ENCODE measurements at regions not wholly inside any gene's neighbourhood (a gene's known extent, or its start where the extent isn't known, plus 50 kb on each side); places are given as distances from the start of the nearest gene placed in this dataset.
A peak's percentile ranks its signal among the peaks of the same experiment; 100 is the strongest.
"Not testable (repeated sequence)": the region's sequence is repeated elsewhere in the genome, so short reads cannot be mapped to it uniquely, and the experiment has no call there.

GRCh38 chr2:228782281-228782680 is 488.8 kb downstream of the PID1 start:
- DNase-seq = no peak

DNA sequence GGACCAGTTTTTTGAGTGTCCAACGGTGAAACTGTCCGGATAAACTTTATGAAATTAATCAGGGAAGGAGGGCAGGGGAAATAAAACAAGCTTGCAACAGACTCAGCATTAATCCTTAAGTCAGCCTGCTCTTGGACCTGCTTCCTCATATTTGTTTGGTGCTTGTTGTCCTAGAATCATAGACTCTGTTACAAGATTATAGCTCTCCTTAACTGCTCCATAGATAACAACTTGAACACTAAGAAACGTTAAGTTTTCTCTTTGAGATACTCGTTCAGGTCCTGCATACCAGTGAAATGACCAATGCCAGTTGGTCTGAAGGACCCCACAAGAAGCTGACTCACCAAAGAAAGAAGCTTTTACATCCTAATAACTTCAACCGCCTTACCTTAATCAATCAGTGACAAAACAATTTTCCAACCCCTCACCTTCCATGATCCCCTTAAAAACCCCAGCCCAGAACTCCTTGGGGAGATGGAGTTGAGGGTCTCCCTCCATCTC is 493.2 kb downstream of the PID1 start:
- no peak for DNase-seq

DNA sequence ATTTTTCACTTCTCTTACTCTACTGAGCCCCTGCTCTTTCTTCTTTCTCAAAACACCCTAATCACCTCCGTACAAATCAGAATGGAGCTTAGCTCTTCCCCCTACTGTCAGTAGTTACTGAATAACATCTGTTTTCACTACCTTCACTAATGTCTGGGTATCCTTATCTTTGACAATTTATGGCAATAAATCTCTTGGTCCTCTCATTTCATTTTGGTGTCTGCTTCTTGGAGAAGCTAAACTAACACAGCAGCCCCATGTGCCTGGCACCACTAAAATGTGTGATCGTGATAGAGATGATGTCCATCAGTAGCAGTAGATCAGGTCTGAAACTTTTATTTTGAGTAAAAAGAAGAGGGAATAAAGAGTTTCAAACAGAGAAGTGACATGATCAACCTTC is 496.5 kb downstream of the PID1 start:
- no peak for DNase-seq

- DNase-seq = no peak
Observed at GRCh38 chr2:228771774-228772173, 499.3 kb downstream of the PID1 start.

DNA sequence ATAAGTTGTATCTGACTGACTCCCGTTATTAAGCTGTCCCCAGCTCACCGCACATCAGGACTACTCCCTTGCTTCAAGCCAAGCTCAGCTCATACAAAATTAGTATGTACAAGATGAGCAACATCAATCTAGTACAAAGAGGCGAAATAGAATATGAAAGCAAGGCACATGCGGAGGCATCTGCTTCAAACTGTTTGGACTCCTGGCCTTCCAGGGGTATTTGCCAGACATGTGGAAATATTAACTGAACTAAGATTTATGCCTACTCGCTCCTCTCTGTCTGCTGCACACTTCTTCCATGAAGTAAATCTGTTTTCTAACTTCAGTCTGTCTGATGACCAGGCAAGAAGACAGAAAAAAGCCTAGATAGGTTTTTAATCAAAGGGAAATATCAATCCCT is 499.8 kb downstream of the PID1 start:
- no peak for DNase-seq

GRCh38 chr2:228768818-228769217 is 502.3 kb downstream of the PID1 start:
- no peak for DNase-seq

DNA sequence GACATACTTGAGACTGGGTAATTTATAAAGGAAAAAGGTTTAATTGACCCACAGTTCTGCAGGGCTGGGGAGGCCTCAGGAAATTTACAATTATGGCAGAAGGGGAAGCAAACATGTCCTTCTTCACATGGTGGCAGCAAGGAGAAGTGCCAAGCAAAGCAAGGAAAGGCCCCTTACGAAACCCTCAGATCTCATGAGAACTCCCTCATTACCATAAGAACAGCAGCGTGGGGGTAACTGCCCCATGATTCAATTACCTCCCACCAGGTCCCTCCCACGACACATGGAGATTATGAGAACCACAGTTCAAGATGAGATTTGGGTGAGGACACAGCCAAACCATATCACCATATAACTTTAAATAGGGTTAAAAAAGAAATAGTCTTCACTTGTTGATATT is 502.9 kb downstream of the PID1 start:
- DNase-seq = not testable (repeated sequence)

- no peak for DNase-seq
Observed at GRCh38 chr2:228767196-228767595, 503.9 kb downstream of the PID1 start.

DNA sequence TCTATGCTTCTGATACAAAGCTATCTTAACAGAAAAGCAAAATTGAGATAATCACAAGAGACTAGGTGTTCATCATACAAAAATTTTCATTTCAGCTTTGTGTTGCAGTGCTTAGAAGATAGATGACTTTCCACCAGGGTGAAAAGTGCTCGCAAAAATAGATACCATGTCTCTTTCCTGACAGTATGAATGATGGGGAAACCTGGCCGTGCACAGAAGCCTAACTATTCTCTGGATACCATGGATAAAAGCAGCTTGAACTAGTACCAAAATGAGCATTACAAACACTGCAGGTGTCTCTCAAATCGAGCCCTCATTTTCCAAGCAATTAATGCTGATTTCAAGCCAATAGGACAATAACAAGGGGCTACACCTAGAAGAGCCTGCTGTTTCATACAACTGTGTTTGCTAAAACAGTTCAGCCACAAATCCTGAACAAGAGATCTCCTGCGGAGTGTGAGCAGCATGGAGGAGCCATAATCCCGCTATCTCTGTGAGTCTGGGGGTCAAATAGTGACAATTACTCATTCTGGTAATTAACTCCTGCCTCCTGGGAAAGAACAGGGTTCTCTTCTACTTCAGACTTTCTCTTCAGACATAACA is 507.6 kb downstream of the PID1 start:
- DNase-seq = peak; percentile 90

- DNase-seq = peak; percentile 63
Observed at GRCh38 chr2:228762565-228762964, 508.5 kb downstream of the PID1 start.

DNA sequence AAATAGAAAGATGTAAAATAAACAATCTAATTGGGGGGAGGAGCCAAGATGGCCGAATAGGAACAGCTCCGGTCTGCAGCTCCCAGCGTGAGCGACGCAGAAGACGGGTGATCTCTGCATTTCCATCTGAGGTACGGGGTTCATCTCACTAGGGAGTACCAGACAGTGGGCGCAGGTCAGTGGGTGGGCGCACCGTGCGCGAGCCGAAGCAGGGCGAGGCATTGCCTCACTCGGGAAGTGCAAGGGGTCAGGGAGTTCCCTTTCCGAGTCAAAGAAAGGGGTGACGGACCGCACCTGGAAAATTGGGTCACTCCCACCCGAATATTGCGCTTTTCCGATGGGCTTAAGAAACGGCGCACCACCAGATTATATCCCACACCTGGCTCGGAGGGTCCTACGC is 515.4 kb downstream of the PID1 start:
- DNase-seq = not testable (repeated sequence)

GRCh38 chr2:228747483-228747882 is 523.6 kb downstream of the PID1 start:
- no peak for DNase-seq

GRCh38 chr2:228738671-228739380 is 532.3 kb downstream of the PID1 start:
- DNase-seq = no peak

DNA sequence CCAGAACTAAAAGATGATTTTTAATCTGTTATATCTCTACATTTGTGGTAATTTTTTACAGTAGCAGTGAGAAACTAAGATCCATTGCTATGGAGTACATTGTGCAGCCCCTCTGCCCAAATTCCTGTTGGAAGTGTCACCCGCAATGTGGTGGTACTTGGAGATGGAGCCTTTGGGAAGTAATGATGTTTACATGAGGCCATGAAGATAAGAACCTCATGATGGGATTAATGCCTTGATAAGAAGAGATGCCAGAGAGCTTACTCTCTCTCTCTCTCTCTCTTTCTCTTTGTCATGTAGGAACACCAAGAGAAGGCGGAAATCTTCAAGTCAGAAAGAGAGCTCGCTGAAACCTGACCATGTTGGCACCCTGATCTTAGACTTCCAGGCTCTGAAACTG is 535.4 kb downstream of the PID1 start:
- no peak for DNase-seq

- DNase-seq = no peak
Observed at GRCh38 chr2:228731517-228731916, 539.6 kb downstream of the PID1 start.

DNA sequence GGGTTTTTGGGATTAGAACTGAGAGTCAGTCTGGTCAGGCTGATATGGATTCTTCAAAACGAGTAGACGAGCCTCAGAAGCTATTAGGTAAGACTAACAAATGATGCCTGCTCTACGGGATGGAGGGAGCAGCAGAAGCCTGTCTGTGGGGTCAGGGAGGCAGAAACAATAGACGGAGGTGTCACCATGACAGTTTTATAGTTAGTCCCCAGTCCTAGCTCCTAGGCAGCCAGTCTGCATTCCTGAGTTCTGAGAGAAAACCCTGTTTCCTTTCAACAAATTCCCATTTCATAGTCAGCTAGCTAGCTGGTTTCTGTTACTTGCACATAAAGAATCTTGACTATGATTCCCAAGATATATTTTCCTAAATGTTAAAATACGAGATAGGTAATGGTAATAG is 542.1 kb downstream of the PID1 start:
- no peak for DNase-seq

DNA sequence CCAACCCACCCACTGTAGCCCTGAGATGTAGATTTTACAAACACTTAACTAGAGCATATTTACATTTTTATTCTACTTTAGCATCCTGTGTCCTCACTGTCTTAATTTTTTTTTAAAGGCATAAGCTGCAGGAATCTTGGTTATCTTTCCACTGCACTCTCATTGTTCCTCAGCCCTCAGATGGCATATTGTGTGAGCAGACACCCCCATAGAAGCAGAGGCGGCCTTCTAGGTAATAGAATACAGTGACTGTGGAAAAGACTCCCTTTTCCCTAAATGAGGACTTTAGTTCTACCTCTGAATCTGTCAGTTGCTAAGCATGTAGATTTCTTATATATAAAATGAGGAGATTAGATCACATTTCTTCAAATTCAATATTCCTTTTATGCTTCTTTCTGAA is 543.5 kb upstream of the SPHKAP start:
- DNase-seq = no peak

DNA sequence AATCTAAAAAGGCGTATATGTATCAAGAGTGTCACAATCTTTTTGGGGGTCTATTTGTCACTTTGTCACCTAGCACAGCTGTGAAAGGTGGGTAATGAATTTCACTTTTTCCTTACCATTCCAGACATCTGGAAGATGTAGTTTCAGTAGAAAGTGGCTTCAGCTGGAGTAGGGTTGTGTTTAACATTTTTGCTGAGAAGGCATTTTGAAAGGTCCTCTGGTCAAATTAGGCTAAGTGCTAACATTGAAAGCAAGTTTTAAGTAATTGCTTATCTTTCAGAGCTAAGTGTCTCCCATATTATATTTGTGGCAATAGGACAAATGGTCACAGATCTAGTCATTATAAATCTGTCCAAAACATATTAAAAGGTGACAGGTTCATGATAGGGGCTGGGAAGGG is 542.1 kb upstream of the SPHKAP start:
- no peak for DNase-seq

GRCh38 chr2:228722311-228722710 is 540.8 kb upstream of the SPHKAP start:
- DNase-seq = no peak

GRCh38 chr2:228720895-228721294 is 539.4 kb upstream of the SPHKAP start:
- DNase-seq = no peak

GRCh38 chr2:228709788-228710371 is 528.4 kb upstream of the SPHKAP start:
- no peak for DNase-seq

DNA sequence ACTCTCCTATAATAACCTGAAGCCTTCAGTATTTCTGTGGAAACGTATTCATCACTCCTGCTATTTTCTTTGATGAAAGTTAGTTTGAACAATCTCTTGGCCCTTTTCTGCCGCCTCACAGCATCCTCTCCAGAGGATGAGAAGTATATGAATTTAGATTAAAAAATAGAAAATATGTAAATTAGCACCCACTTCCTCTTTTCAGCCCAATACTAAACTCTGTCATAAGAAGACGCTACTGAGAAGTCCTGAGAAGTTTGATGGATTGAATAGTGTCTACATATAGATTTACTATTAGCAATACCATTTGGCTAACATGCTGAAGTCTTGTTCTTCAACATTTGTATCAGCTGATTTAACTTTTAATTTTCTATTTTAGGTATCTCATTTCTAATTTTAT is 526.4 kb upstream of the SPHKAP start:
- DNase-seq = no peak

DNA sequence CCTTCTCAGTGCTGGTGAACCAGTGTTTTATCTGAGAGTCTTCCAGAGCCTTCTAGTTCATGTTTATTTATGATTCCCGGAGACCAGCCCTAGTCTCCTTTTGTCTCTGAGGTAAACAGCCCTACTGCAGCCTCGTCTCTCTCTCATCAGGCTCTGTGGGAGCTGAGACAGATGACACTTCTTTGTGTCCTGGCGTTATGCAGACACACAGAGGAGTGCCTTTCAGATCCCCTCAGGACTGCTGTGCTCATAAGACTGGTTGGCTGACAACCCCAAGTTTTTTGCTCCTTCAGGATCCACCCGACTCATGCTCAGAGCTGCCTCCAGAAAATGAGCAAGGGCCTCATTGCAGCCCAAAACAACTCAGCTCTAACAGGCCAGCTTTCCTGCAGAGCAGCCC is 523.8 kb upstream of the SPHKAP start:
- DNase-seq = no peak

GRCh38 chr2:228703152-228703551 is 521.7 kb upstream of the SPHKAP start:
- no peak for DNase-seq

Data from NCI-H146 (cell line).